H1 (cell line): ENCODE measurements at regions not wholly inside any gene's neighbourhood (a gene's known extent, or its start where the extent isn't known, plus 50 kb on each side); places are given as distances from the start of the nearest gene placed in this dataset.

Experiments
- ATF2 ChIP-seq: IDR thresholded peaks from 2 replicates; pipeline ENCODE4 v1.6.1; 2012; ENCODE audit warnings: low read length, inconsistent platforms
- CHD1 ChIP-seq: IDR thresholded peaks from 2 replicates; pipeline ENCODE4 v1.6.1; 2012; ENCODE audit warnings: low read depth, low read length, improper control_type of control experiment
- CHD7 ChIP-seq: fragments of 300-600 bp; sonication (generic); IDR thresholded peaks from 2 replicates; pipeline ENCODE4 v1.7.1; 2012; ENCODE audit warnings: low read length, moderate library complexity, mild to moderate bottlenecking, inconsistent platforms; ENCODE audit not compliant: insufficient replicate concordance
- CREB1 ChIP-seq: IDR thresholded peaks from 2 replicates; pipeline ENCODE4 v1.6.1; 2012; ENCODE audit warnings: inconsistent platforms
- E2F6 ChIP-seq: IDR thresholded peaks from 2 replicates; pipeline ENCODE4 v1.6.1; 2012; ENCODE audit warnings: inconsistent platforms
- SP4 ChIP-seq: IDR thresholded peaks from 2 replicates; pipeline ENCODE4 v1.6.1; 2012; ENCODE audit warnings: low read length, inconsistent platforms

- TF ChIP-seq E2F6 (no peak), ATF2 (no peak), CREB1 (no peak), SP4 (no peak), CHD7 (no peak), CHD1 (no peak)
Observed at GRCh38 chr18:45444040-45444439, 171.2 kb upstream of the SLC14A2 start (continued).
